OCI-LY1 (cell line): ENCODE measurements at regions not wholly inside any gene's neighbourhood (a gene's known extent, or its start where the extent isn't known, plus 50 kb on each side); places are given as distances from the start of the nearest gene placed in this dataset.

Source experiments
- EZH2 ChIP-seq: fragments of 200-600 bp; sonication (generic), shearing (Covaris generic); IDR thresholded peaks from 2 replicates; pipeline ENCODE4 v1.8.0; 2017; ENCODE audit warnings: borderline replicate concordance, mixed run types, mild to moderate bottlenecking, antibody characterized with exemption, low read length, moderate library complexity, mixed read lengths
- TF ChIP-seq, protein P1 (sequence below): fragments of 200-600 bp; sonication (generic), shearing (Covaris generic); IDR thresholded peaks from 2 replicates; pipeline ENCODE4 v1.5.1; 2017; ENCODE audit warnings: mild to moderate bottlenecking, antibody characterized with exemption, low read length, moderate library complexity, mixed read lengths

GRCh38 chr2:240301256-240301795 lies 134.1 kb upstream of the GPC1 start:
- TF ChIP-seq, protein P1, sequence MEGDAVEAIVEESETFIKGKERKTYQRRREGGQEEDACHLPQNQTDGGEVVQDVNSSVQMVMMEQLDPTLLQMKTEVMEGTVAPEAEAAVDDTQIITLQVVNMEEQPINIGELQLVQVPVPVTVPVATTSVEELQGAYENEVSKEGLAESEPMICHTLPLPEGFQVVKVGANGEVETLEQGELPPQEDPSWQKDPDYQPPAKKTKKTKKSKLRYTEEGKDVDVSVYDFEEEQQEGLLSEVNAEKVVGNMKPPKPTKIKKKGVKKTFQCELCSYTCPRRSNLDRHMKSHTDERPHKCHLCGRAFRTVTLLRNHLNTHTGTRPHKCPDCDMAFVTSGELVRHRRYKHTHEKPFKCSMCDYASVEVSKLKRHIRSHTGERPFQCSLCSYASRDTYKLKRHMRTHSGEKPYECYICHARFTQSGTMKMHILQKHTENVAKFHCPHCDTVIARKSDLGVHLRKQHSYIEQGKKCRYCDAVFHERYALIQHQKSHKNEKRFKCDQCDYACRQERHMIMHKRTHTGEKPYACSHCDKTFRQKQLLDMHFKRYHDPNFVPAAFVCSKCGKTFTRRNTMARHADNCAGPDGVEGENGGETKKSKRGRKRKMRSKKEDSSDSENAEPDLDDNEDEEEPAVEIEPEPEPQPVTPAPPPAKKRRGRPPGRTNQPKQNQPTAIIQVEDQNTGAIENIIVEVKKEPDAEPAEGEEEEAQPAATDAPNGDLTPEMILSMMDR = no peak
- no peak for TF ChIP-seq EZH2
